ENCODE measurements at regions not wholly inside any gene's neighbourhood (a gene's known extent, or its start where the extent isn't known, plus 50 kb on each side); places are given as distances from the start of the nearest gene placed in this dataset.

DNA sequence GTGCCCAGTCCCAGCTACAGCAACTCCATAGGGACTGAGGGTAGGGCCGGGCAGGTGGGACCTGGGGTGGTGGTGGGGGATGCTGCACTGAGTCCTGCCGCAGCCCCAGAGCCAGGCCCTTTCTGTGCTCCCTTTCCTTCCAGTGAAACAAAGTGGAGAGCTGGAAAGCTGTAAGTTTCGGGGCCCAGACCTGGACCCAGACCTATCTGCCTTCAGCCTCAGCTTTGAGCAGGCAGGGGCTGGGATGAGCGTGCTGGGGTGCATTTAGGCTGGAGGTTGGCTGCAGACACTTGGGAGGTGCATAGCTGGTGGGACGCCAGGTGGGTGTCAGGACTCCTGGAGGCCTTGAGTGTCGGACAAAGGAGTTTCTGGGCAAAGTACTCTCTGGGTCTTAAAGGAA is 92.7 kb upstream of the C1orf174 start:
- TF ChIP-seq POLR2A (IDR thresholded peaks at IDR 0.05) = no peak
- TF ChIP-seq, protein P1, sequence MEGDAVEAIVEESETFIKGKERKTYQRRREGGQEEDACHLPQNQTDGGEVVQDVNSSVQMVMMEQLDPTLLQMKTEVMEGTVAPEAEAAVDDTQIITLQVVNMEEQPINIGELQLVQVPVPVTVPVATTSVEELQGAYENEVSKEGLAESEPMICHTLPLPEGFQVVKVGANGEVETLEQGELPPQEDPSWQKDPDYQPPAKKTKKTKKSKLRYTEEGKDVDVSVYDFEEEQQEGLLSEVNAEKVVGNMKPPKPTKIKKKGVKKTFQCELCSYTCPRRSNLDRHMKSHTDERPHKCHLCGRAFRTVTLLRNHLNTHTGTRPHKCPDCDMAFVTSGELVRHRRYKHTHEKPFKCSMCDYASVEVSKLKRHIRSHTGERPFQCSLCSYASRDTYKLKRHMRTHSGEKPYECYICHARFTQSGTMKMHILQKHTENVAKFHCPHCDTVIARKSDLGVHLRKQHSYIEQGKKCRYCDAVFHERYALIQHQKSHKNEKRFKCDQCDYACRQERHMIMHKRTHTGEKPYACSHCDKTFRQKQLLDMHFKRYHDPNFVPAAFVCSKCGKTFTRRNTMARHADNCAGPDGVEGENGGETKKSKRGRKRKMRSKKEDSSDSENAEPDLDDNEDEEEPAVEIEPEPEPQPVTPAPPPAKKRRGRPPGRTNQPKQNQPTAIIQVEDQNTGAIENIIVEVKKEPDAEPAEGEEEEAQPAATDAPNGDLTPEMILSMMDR (IDR thresholded peaks at IDR 0.05) = no peak
- TF ChIP-seq POLR2AphosphoS5 (IDR thresholded peaks at IDR 0.05) = no peak
- TF ChIP-seq EP300 (IDR thresholded peaks at IDR 0.05) = no peak
